K562 (cell line): ENCODE measurements at regions not wholly inside any gene's neighbourhood (a gene's known extent, or its start where the extent isn't known, plus 50 kb on each side); places are given as distances from the start of the nearest gene placed in this dataset.

Experiments
- ATAC-seq: fragments of 200-7000 bp; cut with Tn5 transposase; 3 replicates; pipeline ENCODE4 v1.9.1; 2020; ENCODE audit warnings: moderate library complexity
- BruUV-seq: library from RNA; stranded (reverse); fragments of 400-500 nt; replicated peaks from 2 replicates; lab custom pipeline; 2021; lab: Mats Ljungman, UMichigan
- CTCF ChIA-PET: fragments of 300-600 bp; formaldehyde crosslinking; extraction: SDS; loops from one replicate; lab custom pipeline; 2021; ENCODE audit warnings: low intra/inter-chr PET ratio; lab: Yijun Ruan, JAX
- POLR2A ChIA-PET: fragments of 300-600, 350-650 bp; sonication (Branson Sonifier 250); formaldehyde crosslinking; extraction: SDS; loops from one replicate; lab custom pipeline; 2021; ENCODE audit warnings: antibody characterized with exemption, inconsistent platforms; lab: Yijun Ruan, JAX
- DNase-seq, 4 experiments: peaks; one replicate each; pipeline versions ENCODE4 v3.0.0 to v3.0.0-alpha.2; 2011 to 2018; ENCODE audit warnings: low spot score in 3 of 4, mixed read lengths in 3 of 4; ENCODE audit errors: extremely low read depth in 1 of 4
- FAIRE-seq: peaks from 2 replicates; lab custom pipeline; 2011; peaks lifted over from hg19 to GRCh38; lab: Jason Lieb, UNC
- H2AFZ ChIP-seq: 2 replicates; pipeline ENCODE4 v1.6.0; 2011; ENCODE audit warnings: low read depth, low read length, control low read depth, inconsistent platforms
- H3K27ac ChIP-seq: fragments of 200-600 bp; 3 replicates; pipeline ENCODE4 v1.8.0; 2011; ENCODE audit warnings: low read depth, mild to moderate bottlenecking, control low read depth, inconsistent platforms, low read length, moderate library complexity, mixed read lengths; ENCODE audit errors: extremely low read depth
- H3K27me3 ChIP-seq, 2 experiments: fragments of 300-600 bp in 1 of 2; 2 replicates in 1 of 2; 3 replicates in 1 of 2; pipeline versions ENCODE4 v1.6.0 to v1.8.0; 2011; ENCODE audit warnings: inconsistent platforms in 2 of 2, low read length in 2 of 2, mild to moderate bottlenecking in 1 of 2, mixed read lengths in 1 of 2, moderate library complexity in 1 of 2; ENCODE audit not compliant: control insufficient read depth in 2 of 2, insufficient read depth in 2 of 2
- H3K36me3 ChIP-seq: fragments of 300-600 bp; 3 replicates; pipeline ENCODE4 v1.8.0; 2011; ENCODE audit warnings: mild to moderate bottlenecking, low read length, inconsistent platforms; ENCODE audit not compliant: control insufficient read depth, insufficient read depth
- H3K4me1 ChIP-seq, 2 experiments: fragments of 200-600 bp in 1 of 2; replicated peaks in 1 of 2; 2 replicates in 1 of 2; 3 replicates in 1 of 2; pipeline versions ENCODE4 v1.5.1 to v1.8.0; 2011; ENCODE audit warnings: inconsistent platforms in 2 of 2, low read length in 2 of 2, mild to moderate bottlenecking in 1 of 2, mixed read lengths in 1 of 2, moderate library complexity in 1 of 2; ENCODE audit not compliant: control insufficient read depth in 2 of 2, insufficient read depth in 2 of 2
- H3K4me2 ChIP-seq: 2 replicates; pipeline ENCODE4 v1.6.1; 2011; ENCODE audit warnings: low read length, control low read depth, inconsistent platforms, mixed read lengths; ENCODE audit not compliant: insufficient read depth
- H3K4me3 ChIP-seq: fragments of 200-600 bp; sonication (generic), shearing (Covaris generic); 2 replicates; pipeline ENCODE4 v1.5.1; 2016; ENCODE audit warnings: control low read depth, inconsistent platforms
- H3K79me2 ChIP-seq: fragments of 200-600 bp; 3 replicates; pipeline ENCODE4 v1.8.0; 2011; ENCODE audit warnings: low read length, inconsistent platforms; ENCODE audit not compliant: control insufficient read depth, insufficient read depth
- H3K9ac ChIP-seq, 2 experiments: 2 replicates each; pipeline versions ENCODE4 v1.6.0 to v1.6.1; 2011; ENCODE audit warnings: low read depth in 2 of 2, low read length in 2 of 2, control low read depth in 1 of 2, inconsistent platforms in 1 of 2, mild to moderate bottlenecking in 1 of 2, mixed read lengths in 1 of 2; ENCODE audit not compliant: insufficient read depth in 1 of 2
- H3K9me1 ChIP-seq: one replicate; pipeline ENCODE4 v1.6.0; 2011; ENCODE audit warnings: inconsistent platforms, mild to moderate bottlenecking, low read length, moderate library complexity; ENCODE audit not compliant: control insufficient read depth, insufficient read depth
- H3K9me3 ChIP-seq: replicated peaks from 2 replicates; pipeline ENCODE4 v1.5.1; 2011; ENCODE audit warnings: low read depth, low read length, inconsistent platforms; ENCODE audit not compliant: control insufficient read depth, insufficient read depth
- H4K20me1 ChIP-seq: replicated peaks from 2 replicates; pipeline ENCODE4 v1.6.1; 2011; ENCODE audit warnings: low read length, inconsistent platforms, mixed read lengths; ENCODE audit not compliant: control insufficient read depth, insufficient read depth
- BACH1 ChIP-seq: fragments of 200-800 bp; sonication (Bioruptor generic); IDR thresholded peaks from 2 replicates; pipeline ENCODE4 v1.6.1; 2016; ENCODE audit warnings: missing genetic modification characterization, missing compliant biosample characterization
- E2F4 ChIP-seq: sonication (generic); formaldehyde crosslinking; IDR thresholded peaks from 2 replicates; pipeline ENCODE4 v1.8.0; 2022; ENCODE audit warnings: mild to moderate bottlenecking, low read depth, missing genetic modification reagents
- KDM5B ChIP-seq: fragments of 200-600 bp; sonication (generic); IDR thresholded peaks from 2 replicates; pipeline ENCODE4 v1.6.1; 2012; ENCODE audit warnings: low read depth, mild to moderate bottlenecking, moderate library complexity, low read length, control low read depth, inconsistent platforms; ENCODE audit not compliant: insufficient replicate concordance
- MCM3 ChIP-seq: fragments of 450-650 bp; IDR thresholded peaks from 2 replicates; pipeline ENCODE4 v1.6.1; 2016
- PTBP1 ChIP-seq: fragments of 200-400 bp; formaldehyde crosslinking; IDR thresholded peaks from 2 replicates; pipeline ENCODE4 v1.6.1; 2017; ENCODE audit warnings: low read depth, low read length
- TRIM24 ChIP-seq, 2 experiments: fragments of 450-650 bp; IDR thresholded peaks; 2 replicates each; pipeline ENCODE4 v1.6.1; 2016
- WGBS: fragments of 100-300 bp; shearing (Covaris generic); methylation state at CpG from one replicate; pipeline ENCODE4 v1.1.6; 2016; ENCODE audit warnings: low coverage, mixed read lengths; ENCODE audit not compliant: insufficient coverage; ENCODE audit errors: missing lambda C conversion rate; 5-methylcytosine and 5-hydroxymethylcytosine counted together
- in situ Hi-C: fragments of 300-500 bp; cut with MboI; formaldehyde crosslinking; loops from 4 replicates; pipeline ENCODE4 v1.15.0; 2018; ENCODE audit warnings: inconsistent platforms, mixed read lengths
- intact Hi-C: fragments of 100-400 bp; cut with micrococcal nuclease; formaldehyde crosslinking; loops from 2 replicates; pipeline ENCODE4 v1.14.2; 2022

- 1% methylated on average over 4 of the region's 4 CpGs for WGBS
- intact Hi-C loops = no loop called here
- no peak for ATAC-seq
- Histone ChIP-seq H4K20me1 (no peaks in the 10 kb centered on the region), H3K79me2 (no peaks in the 10 kb centered on the region), H3K36me3 (no peaks in the 10 kb centered on the region), H3K27ac (no peak overlapping the region), H3K4me1 (no peaks in the 10 kb centered on the region), H2AFZ (no peak overlapping the region), H3K9me3 (no peaks in the 10 kb centered on the region), H3K27me3 (peaks cover 24% of the 10 kb centered on the region in 2 experiments), H3K9me1 (no peaks in the 10 kb centered on the region), H3K4me3 (no peak overlapping the region), H3K9ac (no peak overlapping the region), H3K4me2 (no peak overlapping the region)
- in situ Hi-C loops = no loop called here
- BruUV-seq = no TSS peak
- FAIRE-seq = no peak
- ChIA-PET CTCF (no interaction called here), POLR2A (no interaction called here)
- no peak for TF ChIP-seq PTBP1
- TF ChIP-seq BACH1 (tag) = no peak
- TF ChIP-seq E2F4 (CRISPR knock-in tag) = no peak
- no peak for TF ChIP-seq KDM5B
- TF ChIP-seq MCM3 = no peak
- no peak for TF ChIP-seq TRIM24 (IDR thresholded peaks at IDR 0.05)
- DNase-seq = no peak
Observed at GRCh38 chr6:2562721-2563451, 187.8 kb downstream of the MYLK4 start.
